AG08396 (cell line): ENCODE measurements at regions not wholly inside any gene's neighbourhood (a gene's known extent, or its start where the extent isn't known, plus 50 kb on each side); places are given as distances from the start of the nearest gene placed in this dataset.
A peak's percentile ranks its signal among the peaks of the same experiment; 100 is the strongest.

ENCODE experiments used
- DNase-seq: peaks from one replicate; pipeline ENCODE4 v3.0.0; 2012; ENCODE audit warnings: low spot score, mixed read lengths

- no peak for DNase-seq
Observed at GRCh38 chr5:173463207-173463606, 135.0 kb upstream of the STC2 start.

GRCh38 chr5:173458828-173459609 lies 130.8 kb upstream of the STC2 start:
- no peak for DNase-seq

GRCh38 chr5:173457482-173457881 lies 129.3 kb upstream of the STC2 start:
- DNase-seq, result no peak

DNA sequence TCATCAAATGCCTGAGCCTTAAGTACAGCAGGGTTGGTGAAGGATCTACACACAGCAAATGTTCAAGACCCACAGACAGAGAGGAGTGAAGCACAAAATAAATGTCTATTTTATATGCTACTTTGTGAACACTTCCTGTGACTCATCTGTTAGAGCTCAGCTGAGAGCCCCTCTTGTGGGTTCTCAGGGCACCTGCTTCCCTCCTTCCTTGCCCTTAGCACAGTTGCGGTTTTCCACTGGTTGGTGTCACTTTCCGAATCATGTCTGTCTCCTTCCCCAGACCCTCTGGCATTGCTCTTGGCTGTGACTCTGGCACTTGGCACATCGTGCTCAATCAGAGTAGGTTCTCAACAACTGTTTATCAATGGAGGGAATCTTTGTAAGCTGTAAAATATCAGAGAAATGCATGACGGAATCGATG lies 128.5 kb upstream of the STC2 start:
- no peak for DNase-seq

- DNase-seq, result no peak
Observed at GRCh38 chr5:173456181-173456580, 128.0 kb upstream of the STC2 start.

DNA sequence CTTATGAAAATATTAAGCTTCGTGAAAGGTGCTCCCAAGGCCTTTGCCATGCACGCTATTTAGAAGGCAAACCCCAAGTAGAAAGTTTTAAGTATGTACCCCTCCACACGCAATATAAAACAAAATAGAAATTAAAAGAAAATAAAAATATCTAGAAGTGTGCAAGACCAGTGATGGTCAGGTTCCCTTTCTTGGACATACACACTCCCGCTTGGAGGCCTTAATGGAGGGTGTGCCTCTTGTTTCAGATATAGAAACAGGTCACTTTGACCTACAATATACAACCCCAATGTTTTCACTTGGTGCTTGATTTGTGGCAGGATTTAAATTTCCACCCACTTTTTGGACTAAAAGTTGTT lies 127.4 kb upstream of the STC2 start:
- DNase-seq, result no peak

DNA sequence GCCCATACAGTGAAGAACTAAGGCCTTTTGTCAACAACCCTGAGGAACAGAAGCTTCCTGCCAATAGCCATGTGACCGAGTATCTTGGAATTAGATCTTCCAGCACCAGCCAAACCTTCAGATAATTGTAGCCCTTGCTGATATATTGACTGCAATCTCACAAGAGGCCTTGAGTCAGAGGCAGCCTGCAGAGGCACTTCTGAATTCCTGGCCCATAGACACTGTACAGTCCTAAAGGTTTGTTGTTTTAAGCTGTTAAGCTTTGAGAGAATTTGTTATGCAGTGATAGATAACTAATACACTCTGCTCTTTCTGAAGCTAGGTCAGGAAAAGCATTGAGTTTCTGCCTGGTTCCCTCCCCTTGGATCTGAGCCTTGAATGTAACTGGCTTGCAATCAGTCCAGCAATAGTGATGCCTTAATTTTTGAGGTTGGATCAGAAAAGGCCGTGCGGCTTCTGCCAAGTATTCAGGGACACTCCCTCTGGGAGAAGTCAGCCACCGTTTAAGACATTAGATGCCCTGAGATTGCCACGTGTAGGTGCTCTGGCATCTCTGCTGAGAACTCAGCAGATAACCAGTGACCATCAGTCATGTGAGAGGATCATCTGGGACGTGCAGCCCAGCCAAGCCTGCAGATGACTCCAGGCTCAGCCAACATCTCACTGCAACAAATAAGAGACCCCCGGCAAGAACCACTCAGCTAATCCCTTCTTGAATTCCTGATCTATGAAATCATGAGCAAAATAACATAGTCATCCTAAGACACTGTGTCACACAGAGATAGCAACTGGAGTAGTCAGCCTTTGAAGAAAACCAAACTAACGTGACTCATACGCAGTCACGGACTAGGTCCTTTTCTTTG lies 126.8 kb upstream of the STC2 start:
- DNase-seq, result peak; percentile 80

- DNase-seq, result peak; percentile 52
Observed at GRCh38 chr5:173454361-173454735, 126.1 kb upstream of the STC2 start.

- DNase-seq, result no peak
Observed at GRCh38 chr5:173453167-173453566, 125.0 kb upstream of the STC2 start.

DNA sequence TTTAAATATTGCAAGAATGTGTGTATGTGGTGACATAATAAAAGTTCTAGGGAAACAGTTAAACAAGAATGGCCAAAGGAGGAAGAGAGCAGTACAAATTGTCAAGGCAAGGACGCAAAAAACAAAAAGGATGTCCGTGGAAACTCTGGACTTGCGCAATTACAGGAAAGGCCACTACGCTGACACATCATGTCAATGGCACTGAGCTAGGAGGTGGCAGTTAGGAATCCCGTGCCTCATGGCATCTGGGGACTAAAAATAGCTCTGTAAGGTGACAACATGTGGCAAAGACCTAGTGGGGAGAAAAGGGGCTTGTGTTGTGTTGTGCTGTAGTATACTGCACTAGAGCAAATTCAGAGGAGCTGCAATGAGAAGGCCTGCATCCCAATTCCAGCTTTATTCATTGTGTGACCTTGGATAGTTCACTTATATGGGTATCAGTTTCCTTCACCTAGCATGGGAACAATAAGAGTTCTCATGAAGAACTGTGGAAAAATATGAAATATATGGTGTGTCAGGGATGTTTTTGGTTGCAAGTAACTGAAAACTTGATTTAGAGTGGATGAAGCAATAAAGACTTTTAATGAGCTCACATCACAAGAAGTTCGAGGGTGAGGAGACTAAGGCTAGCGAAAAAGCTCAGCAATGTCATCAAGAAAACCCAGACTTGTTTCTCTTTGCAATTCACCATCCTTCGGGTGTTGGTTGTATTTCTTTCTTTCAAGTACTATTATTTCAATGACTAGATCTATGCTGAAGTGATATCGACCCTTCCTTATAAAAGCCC lies 124.1 kb upstream of the STC2 start:
- peak; percentile 28 for DNase-seq

GRCh38 chr5:173451651-173452050 lies 123.4 kb upstream of the STC2 start:
- DNase-seq, result no peak

GRCh38 chr5:173451031-173451430 lies 122.8 kb upstream of the STC2 start:
- DNase-seq, result no peak

- DNase-seq, result no peak
Observed at GRCh38 chr5:173450188-173450587, 122.0 kb upstream of the STC2 start.

DNA sequence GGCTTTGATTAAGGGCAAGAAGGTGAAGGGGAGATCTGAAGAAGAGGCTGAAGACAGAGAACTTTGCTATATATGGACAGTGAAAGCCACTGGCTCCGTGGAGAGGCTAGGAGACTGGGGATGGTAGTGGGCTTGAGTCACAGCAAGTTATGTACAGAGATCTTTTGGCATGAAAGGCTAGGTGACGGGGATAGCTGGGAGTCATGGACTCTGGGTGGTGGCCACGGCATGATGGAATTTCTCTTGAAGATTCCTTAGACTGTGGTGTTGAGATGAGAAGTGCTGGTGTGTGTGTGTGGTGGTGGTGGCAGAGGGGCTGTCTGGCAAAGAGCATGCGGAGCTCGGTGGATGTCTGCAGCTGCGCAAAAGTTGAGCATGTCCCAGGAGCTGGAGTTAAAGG lies 120.6 kb upstream of the STC2 start:
- no peak for DNase-seq

DNA sequence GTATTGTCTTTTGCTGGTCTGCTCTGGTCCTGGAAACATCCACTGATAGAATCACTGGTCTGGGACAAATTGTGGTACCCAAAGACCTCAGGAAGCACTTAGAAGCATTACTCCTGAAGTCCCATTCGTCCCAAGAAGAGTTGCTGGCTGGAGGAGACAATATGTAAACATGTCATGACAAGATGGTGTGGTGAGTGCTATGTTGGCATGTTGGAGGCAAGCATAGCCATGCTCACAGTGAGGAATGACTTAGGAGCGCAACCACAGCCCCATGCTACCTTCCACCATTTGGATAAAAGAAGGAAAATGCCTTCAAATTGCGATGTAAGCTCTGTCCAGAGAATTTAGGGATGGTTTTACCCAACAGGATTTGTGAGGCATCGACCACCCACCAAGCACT lies 115.8 kb upstream of the STC2 start:
- DNase-seq, result no peak

- DNase-seq, result no peak
Observed at GRCh38 chr5:173441053-173441628, 112.9 kb upstream of the STC2 start.

DNA sequence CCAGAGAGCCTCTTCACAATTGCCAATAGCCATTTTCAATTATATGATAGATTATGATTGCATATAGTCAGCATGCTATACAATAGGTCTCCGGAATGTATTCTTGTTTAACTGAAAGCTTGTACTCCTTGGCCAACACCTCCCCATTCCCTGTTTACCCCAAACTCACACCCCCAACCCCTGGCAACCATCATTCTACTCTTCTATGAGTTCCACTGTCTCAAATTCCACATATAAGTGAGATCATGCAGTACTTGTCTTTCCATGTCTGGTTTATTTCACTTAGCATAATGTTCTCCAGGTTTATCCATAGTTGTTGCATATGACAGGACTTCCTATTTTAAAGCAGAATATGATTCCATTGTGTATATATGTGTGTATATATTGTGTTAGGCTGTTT lies 110.7 kb upstream of the STC2 start:
- DNase-seq, result no peak

DNA sequence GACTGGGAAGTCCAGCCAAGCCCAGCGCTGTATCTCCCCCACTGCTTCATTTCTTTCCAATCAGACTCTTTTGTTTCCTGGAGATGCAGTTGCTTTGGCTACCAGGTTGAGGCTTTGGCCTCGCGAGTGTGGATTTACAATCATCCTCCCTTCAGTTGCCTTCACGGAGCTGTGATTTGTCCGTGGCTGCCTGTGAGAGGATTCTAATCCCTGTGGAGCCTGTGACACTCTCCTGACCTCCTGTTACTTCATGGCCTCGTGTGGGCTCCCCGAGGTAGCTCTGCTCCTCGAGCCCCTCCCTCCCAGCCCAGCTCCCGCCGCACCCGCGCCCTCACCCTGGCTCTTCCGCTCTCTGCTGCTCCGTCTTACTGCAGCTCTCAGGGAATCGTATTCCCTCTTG lies 107.2 kb upstream of the STC2 start:
- no peak for DNase-seq

DNA sequence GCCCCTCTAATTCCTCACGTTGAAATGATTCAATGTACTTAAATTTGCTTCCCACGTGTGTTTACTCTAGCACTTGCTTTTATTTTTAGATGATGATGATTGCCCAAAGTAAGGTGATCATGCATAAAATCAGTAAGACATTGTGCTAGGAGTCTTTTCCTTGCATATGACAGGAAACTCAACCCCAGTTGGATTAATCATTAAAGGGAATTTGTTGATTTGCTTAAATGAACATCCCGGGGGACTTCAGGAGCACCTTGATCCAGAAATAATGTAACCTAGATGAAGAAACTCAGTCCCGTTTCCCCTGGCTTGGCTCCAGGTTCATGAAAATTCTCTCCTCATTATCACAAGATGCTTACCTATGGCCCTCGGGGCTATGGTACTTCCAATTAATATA lies 106.1 kb upstream of the STC2 start:
- DNase-seq, result no peak

DNA sequence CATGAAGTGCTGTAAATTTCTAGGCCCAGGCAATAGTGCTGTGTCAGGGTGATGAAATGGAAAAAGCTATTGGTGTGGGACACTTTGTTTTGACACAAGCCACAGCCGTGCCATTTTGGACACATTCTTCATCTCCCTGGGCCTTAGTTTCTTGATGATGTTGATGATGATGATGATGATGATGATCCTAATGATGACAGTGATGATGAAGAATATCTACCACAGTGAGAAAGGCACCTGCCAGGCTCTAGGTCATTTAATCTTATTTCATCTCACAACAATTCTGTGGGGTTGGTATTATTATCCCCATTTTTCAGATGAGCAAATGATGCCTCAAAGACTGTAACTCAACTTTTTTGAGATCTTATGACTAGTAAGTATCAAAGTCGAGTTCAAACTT lies 102.2 kb upstream of the STC2 start:
- DNase-seq, result no peak

DNA sequence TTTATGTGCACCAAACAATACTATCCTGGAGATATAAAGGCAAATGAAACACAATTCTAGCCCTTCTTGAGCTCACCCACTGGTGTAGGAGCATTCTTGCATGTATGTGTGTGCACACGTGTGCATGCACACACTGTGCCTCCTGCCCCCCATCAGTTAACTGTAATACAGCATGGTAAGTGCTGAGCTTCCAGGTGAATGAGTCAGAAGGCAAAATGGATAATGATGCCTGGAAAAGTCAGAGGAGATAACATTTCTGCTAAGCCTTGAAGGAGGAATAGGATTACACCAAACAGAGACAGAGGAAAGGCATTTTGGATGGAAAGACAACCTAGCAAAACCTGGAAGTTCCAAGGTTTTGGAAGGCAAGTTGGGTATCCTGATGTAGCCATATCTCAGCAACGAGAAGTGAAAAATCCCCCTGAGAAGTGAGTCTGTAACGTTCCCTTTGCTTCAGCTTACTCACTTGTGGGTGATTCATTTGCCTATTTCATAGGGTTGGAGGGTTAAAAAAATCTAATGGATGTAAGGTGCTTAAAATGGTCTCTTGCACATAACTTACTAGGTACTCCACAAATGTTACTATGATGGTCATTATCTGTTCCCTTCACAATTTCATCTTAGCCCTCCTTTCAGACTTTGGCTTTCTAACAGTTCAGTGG lies 101.4 kb upstream of the STC2 start:
- no peak for DNase-seq
